ENCODE measurements at regions not wholly inside any gene's neighbourhood (a gene's known extent, or its start where the extent isn't known, plus 50 kb on each side); places are given as distances from the start of the nearest gene placed in this dataset.

DNA sequence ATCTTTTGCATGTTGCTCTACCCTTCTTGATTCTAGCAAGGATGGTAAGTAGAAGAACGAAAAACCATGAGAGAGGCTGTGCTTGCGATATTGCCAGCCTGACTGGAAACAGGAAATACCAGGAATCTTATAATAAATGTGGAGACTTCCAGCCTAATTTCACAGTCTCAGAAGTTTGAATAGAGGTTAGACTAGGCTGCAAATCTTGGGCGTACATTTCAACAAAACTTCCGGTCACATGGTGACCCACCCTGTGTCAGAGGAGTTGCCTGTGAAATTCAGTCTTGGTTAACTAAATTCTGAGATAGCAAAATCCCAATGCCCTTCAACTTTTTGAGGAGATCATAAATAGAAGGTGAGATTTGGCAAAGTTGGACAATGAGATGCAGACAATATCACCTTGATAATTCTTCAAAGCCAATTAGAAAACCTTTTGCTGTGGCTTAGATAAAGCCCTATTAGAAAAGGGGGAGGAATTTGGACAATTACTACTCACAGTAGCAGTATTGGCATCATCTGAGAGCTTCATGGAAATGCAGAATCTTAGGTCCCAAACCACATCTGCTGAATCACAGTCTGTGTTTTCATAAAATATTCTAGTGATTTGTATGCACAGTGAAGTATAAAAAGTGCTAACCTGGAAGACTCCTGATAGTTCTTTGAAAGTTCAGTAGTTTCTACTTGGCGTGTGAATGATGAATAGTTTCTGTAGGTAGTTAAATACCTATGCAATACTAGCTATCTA is 262.0 kb upstream of the JAG1 start:
- TF ChIP-seq CTCF (conservative IDR thresholded peaks at IDR 0.05) (no peak), EZH2 (IDR thresholded peaks at IDR 0.05; ENCODE audit: low read depth) (no peak)
